GM23248 (cell line): ENCODE measurements at regions not wholly inside any gene's neighbourhood (a gene's known extent, or its start where the extent isn't known, plus 50 kb on each side); places are given as distances from the start of the nearest gene placed in this dataset.
"Not testable (repeated sequence)": the region's sequence is repeated elsewhere in the genome, so short reads cannot be mapped to it uniquely, and the experiment has no call there.

Experiments
- EZH2 ChIP-seq: fragments of 200-600 bp; sonication (generic); IDR thresholded peaks from 2 replicates; pipeline ENCODE4 v1.6.1; 2018; ENCODE audit warnings: antibody characterized with exemption, mild to moderate bottlenecking; ENCODE audit not compliant: insufficient read depth, poor library complexity, severe bottlenecking
- EZH2phosphoT487 ChIP-seq: fragments of 200-600 bp; sonication (generic); IDR thresholded peaks from 2 replicates; pipeline ENCODE4 v1.6.1; 2018; ENCODE audit warnings: antibody characterized with exemption, moderate library complexity, mild to moderate bottlenecking, low read depth; ENCODE audit not compliant: insufficient read depth

DNA sequence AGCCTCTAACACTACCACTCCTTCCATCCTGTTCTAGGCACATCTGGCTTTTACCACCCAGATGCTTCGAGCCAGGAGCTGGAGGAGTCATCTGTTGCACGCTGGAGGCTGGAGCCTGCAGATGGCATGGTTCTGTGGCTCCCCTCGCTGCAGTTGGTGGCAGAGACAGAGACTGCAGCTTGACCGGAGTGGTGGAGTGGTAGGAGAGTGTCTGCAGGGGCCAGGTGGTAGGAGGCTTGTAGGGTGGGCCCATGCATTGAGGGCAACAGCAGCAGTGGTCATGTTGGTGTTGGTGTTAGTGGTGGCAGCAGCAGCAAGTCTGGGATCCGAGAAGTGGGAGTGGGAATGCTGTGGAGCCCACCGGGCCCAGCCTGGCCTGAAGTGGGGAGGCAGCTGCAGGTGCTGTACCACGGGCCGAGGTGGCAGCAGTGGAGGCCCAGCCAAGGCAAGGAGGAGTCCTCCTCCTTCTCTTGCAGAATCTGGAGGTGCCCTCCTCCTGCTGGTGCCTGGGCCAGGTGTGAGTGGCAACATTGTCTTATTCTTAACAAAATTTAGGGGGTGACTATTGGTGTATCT is 100.4 kb upstream of the POTEC start:
- TF ChIP-seq EZH2, EZH2phosphoT487: not testable (repeated sequence)
